Coronary artery (tissue), 2 donors: ENCODE measurements at regions not wholly inside any gene's neighbourhood (a gene's known extent, or its start where the extent isn't known, plus 50 kb on each side); places are given as distances from the start of the nearest gene placed in this dataset.

ENCODE experiments used
- DNase-seq: peaks from one replicate; pipeline ENCODE4 v3.0.0-alpha.2; 2017; ENCODE audit warnings: low spot score
- H3K27ac ChIP-seq, 2 donors: fragments of 200-600 bp; sonication (generic); one replicate each; pipeline ENCODE4 v1.5.1; 2016 to 2019
- H3K4me3 ChIP-seq: fragments of 200-600 bp; sonication (generic); 2 replicates; pipeline ENCODE4 v1.5.1; 2016; ENCODE audit warnings: mild to moderate bottlenecking, moderate library complexity
- CTCF ChIP-seq: fragments of 200-600 bp; sonication (generic); IDR thresholded peaks from one replicate; pipeline ENCODE4 v1.5.1; 2019; ENCODE audit warnings: antibody characterized with exemption

DNA sequence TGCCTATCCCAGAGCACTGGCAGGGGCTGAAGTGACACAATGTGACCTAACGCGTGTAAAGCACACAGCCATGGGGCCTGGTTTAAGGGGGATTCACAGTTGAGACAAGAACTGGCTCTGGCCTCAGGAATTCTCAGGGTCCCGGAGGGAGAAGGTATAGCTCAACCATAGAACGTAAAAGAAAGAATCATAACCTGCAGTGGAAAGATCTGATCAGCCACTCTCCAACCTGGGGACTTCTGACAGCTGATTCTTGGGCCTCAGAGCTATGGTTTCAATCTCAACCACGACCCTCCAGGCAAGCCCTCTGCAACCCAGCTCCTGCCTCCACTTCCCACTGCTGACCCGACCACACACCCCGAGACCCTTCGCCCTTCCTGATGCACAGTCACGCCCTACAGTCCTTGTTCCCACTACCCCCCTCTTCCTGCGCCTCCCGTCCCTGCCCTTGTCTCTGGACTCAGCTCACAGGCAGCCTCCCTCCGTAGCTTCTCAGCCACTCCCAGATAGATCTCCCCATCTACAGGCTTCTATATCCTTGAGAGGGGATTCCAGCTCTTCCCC is 245.2 kb downstream of the BUB3 start:
- no peak for DNase-seq
- H3K4me3 ChIP-seq = no peak overlapping the region
- no peak for TF ChIP-seq CTCF
- H3K27ac ChIP-seq = no peak overlapping the region

- TF ChIP-seq CTCF = no peak
- Histone ChIP-seq H3K27ac (no peak overlapping the region), H3K4me3 (no peak overlapping the region)
- DNase-seq = no peak
Measured at GRCh38 chr10:123402021-123402420, 247.8 kb downstream of the BUB3 start.

- TF ChIP-seq CTCF = no peak
- Histone ChIP-seq H3K27ac (no peak overlapping the region), H3K4me3 (no peak overlapping the region)
- DNase-seq = no peak
Measured at GRCh38 chr10:123402656-123403055, 248.5 kb downstream of the BUB3 start.

GRCh38 chr10:123404357-123404756 is 250.2 kb downstream of the BUB3 start:
- TF ChIP-seq CTCF = no peak
- Histone ChIP-seq H3K27ac (no peak overlapping the region), H3K4me3 (no peak overlapping the region)
- no peak for DNase-seq

DNA sequence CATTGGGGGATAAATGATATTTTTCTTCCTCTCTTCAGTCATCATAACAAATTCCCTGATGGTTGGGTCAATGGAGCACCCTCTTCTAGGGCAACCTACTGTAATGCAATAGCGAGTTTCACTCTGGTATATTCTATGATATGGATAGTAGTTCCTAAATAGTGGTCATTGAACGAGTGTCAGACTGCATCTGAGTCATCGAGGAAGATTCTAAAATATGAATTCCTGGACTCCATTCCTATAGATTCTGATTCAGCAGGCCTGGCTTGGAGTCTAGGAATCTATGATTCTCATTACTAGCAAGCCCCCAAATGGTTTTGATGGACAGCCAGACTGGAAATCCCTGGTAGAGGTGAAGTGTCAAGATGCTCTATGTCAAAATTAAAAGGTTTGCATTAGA is 254.5 kb downstream of the BUB3 start:
- no peak for DNase-seq

DNA sequence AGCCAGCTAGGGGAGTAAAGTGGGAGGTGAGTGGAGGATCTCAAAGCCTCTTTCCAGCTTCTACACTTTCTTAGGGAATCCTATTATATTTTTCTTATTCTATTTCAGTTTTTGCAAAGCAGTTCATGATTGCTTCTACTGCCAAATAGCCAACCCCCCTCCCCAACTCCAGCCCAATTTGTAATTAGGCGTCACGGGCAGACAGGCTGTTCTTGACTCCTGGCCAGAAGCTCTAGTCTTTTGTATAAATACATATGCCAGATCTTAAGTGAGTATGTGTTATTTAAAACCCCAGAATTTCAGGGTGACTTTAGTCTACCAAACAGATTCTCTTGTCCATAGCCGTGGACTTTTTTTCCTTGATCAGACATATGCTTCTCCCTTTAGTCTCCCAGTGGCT is 255.2 kb downstream of the BUB3 start:
- H3K27ac ChIP-seq = no peak overlapping the region
- no peak for DNase-seq
- TF ChIP-seq CTCF = no peak
- no peak overlapping the region for H3K4me3 ChIP-seq

More for the DNA sequence above, 254.5 kb downstream of the BUB3 start:
- no peak for TF ChIP-seq CTCF
- Histone ChIP-seq H3K27ac (no peak overlapping the region), H3K4me3 (no peak overlapping the region)

DNA sequence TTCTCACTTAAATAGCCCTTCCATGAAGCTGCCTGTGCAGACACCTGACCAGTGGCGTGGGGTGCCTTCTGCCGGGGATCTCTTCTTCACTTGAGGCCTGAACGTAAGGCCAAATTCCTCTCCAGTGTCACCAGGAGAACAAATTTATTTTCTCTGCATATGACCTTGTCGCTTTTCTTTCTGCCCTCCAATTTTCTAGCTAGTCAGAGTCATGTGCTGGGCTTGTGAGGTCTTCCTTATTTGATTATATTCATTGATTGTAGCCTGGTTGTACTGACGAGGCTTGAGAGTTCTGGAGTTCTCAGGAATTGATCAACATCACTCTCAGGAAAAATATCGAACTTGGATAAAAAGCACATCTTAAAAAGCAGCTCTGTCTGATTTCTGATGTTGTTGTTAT is 255.7 kb downstream of the BUB3 start:
- Histone ChIP-seq H3K4me3 (no peak overlapping the region), H3K27ac (no peak overlapping the region)
- TF ChIP-seq CTCF = no peak
- no peak for DNase-seq
